ENCODE measurements at regions not wholly inside any gene's neighbourhood (a gene's known extent, or its start where the extent isn't known, plus 50 kb on each side); places are given as distances from the start of the nearest gene placed in this dataset.
A peak's percentile ranks its signal among the peaks of the same experiment; 100 is the strongest.

DNA sequence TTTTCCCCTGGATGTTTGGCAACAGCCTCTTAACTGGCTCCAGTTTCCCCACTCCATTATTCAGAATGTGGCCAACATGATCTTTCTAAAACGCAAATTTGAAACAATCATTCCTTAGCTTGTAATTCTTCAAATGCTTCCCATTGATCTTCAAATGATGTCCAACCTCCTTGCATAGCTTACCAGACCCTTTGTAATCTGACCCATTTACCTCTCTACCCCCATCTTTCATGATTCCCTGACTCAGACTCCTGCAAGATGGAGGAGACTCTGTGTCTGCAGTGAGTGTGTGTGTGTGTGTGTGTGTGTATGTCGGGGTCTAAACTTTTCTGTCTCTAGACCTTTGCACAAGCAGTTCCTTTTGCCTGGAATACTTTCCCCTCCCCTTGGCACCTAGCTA, 515.7 kb upstream of the PROK2 start:
- ATAC-seq (replicated peaks; ENCODE audit: extremely low read depth, poor library complexity, severe bottlenecking) (no peak), DNase-seq (ENCODE audit: low spot score in 2 of 2) (no peak)
- no peaks in the 10 kb centered on the region for H3K4me1 Mint-ChIP-seq
- H3K9me3 Mint-ChIP-seq, result no peaks in the 10 kb centered on the region
- H3K4me3 Mint-ChIP-seq, result no peak overlapping the region
- H3K27ac Mint-ChIP-seq (ENCODE audit: low read depth), result no peak overlapping the region
- peaks cover 27% of the 10 kb centered on the region for H3K27me3 Mint-ChIP-seq
- H3K36me3 Mint-ChIP-seq (ENCODE audit: insufficient read depth), result no peaks in the 10 kb centered on the region

DNA sequence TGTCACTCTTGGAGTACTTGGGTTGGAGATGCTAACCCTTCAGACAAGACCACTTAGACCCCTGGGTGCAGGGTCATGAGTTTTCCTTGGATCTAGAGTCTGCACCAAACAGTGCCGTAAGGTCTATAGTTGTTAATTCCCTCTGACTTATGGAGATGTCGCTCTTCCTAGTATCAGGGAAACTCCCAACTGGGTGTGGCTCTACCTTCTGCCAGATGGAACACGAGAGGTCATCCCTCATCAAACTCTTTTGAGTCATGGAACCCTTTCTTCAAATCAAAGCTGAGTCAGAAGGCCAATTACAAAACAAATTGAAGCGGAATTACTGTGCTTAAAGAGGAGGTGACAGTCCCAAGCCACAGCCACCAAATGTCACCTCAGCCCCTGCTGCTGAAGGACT, 514.9 kb upstream of the PROK2 start:
- H3K4me3 Mint-ChIP-seq, result no peak overlapping the region
- no peaks in the 10 kb centered on the region for H3K36me3 Mint-ChIP-seq (ENCODE audit: insufficient read depth)
- no peak for ATAC-seq (replicated peaks; ENCODE audit: extremely low read depth, poor library complexity, severe bottlenecking)
- no peaks in the 10 kb centered on the region for H3K9me3 Mint-ChIP-seq
- peaks cover 19% of the 10 kb centered on the region for H3K27me3 Mint-ChIP-seq
- H3K4me1 Mint-ChIP-seq, result no peaks in the 10 kb centered on the region
- DNase-seq (ENCODE audit: low spot score in 2 of 2), result no peak
- H3K27ac Mint-ChIP-seq (ENCODE audit: low read depth), result no peak overlapping the region

DNA sequence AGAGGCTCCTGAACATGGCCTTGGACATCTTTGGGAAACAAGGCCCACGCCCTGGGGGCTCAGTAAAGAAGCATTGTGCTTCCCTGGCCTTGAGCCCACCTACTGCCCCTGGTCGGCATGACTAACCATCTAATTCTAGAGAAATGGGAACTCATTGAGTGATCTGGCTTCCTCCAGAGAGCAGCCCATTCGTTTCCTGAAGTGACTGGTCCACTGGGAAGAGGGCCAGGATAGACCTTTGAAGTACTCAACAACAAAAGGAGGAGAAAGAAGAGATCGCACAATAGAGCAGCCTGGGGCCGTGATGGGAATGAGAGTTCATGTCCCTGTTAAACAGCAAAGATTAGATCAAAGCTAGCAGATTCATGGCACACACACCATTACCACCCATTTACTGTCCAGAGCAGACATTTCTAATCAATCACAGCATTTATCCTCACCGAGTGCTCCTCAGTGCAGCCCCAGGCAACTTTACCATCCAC, 514.4 kb upstream of the PROK2 start:
- Mint-ChIP-seq H3K4me1 (no peaks in the 10 kb centered on the region), H3K4me3 (no peak overlapping the region), H3K27me3 (peaks cover 15% of the 10 kb centered on the region), H3K9me3 (no peaks in the 10 kb centered on the region), H3K27ac (ENCODE audit: low read depth) (no peak overlapping the region), H3K36me3 (ENCODE audit: insufficient read depth) (no peaks in the 10 kb centered on the region)
- ATAC-seq (replicated peaks; ENCODE audit: extremely low read depth, poor library complexity, severe bottlenecking) (no peak), DNase-seq (ENCODE audit: low spot score in 2 of 2) (no peak)

DNA sequence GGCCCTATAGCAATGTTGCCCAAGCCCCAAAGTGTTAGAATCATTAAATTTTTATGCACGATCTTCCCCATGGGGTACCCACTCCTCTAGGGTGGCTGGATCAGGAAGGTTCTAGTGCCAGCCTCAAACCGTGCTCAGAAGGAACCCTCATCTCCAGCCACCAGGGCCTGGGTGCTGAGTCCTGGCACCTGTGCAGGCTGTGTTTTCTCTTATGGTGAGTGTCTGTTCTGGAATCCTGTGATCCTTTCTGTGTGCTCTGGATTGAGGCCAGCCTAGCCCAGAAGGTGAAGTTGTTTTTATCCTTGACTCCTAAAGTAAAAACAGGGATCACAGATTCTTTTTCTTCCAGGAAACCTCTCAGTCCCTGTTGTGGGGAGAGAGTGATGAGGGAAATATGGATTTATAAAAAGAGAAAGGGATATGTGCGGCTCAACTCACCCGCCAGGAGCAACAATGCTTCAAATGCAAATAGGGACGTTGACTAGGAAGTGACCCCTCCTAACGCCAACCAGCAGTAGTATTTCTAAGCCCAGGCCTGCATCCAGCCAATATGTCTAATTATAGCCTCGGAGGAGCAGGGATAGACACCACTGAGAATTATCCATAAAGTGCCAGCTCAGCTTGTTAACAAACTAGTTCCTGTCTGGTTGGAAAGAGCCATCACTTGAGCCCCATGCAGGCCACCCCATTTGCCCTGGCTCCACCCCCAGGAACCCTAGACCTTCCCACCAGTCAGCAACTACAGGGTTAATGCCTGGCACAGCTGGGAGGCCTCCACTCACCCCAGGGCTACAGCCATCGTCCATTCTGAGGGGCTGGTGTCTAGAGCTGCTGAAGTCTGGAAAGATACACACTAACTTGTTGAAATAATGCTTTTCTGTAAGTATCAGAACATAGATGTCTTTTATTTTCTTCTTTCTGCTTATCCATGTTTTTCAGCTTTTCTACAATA, 513.5 kb upstream of the PROK2 start:
- no peak for ATAC-seq (replicated peaks; ENCODE audit: extremely low read depth, poor library complexity, severe bottlenecking)
- H3K9me3 Mint-ChIP-seq, result no peaks in the 10 kb centered on the region
- H3K27me3 Mint-ChIP-seq, result peaks cover 10% of the 10 kb centered on the region
- no peak overlapping the region for H3K27ac Mint-ChIP-seq (ENCODE audit: low read depth)
- H3K4me1 Mint-ChIP-seq, result no peaks in the 10 kb centered on the region
- no peaks in the 10 kb centered on the region for H3K36me3 Mint-ChIP-seq (ENCODE audit: insufficient read depth)
- H3K4me3 Mint-ChIP-seq, result no peak overlapping the region
- no peak for DNase-seq (ENCODE audit: low spot score in 2 of 2)

DNA sequence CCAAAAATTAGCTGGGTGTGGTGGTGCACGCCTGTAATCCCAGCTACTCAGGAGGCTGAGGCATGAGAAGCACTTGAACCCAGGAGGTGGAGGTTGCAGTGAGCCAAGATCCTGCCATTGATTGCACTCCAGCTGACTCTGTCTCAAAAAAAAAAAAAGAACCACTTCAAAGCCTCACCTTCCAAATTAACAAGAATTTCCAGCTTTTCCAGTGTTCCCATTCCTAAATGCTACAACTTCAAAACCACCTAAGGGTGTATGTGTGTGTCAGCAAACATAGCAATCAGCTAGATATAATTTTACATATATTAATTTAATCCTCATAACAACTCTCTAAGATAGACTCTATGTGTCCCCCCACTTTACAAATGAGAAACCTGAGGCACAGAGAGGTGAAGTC, 512.5 kb upstream of the PROK2 start:
- Mint-ChIP-seq H3K4me1 (no peaks in the 10 kb centered on the region), H3K9me3 (no peaks in the 10 kb centered on the region)
- no peak for ATAC-seq (replicated peaks; ENCODE audit: extremely low read depth, poor library complexity, severe bottlenecking)

DNA sequence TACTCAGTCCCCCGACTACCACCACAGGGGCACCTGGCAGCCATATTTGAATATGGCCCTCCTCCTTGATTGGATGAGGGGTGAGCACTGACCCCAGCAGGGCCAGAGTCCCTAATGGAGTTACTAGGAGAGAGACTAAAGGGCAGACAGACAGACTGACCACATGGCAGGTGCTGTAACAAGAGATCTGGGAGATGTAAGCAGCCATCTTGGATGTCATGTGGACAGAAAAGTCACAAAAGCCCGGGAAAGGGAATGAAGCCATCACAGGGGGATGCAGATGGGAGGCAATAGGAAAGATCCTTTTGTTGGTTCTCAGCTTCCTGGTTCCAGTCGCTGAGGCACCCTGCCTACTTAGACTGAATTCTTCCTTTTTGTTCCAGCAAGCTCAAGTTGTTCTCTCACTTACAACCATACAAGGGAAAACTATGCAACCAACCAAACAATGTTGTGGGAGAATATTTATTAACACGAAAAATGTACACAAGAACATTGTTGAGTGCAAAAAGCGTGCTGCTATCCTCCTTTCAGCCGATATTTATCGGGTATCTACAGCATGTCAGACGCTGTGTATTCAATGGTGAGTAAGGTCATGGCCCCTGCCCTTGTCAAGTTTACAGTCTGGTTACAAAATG, 511.6 kb upstream of the PROK2 start:
- no peak overlapping the region for H3K27ac Mint-ChIP-seq (ENCODE audit: low read depth)
- H3K9me3 Mint-ChIP-seq, result no peaks in the 10 kb centered on the region
- H3K4me3 Mint-ChIP-seq, result no peak overlapping the region
- H3K27me3 Mint-ChIP-seq, result peaks cover 16% of the 10 kb centered on the region
- DNase-seq (ENCODE audit: low spot score in 2 of 2) (no peak), ATAC-seq (replicated peaks; ENCODE audit: extremely low read depth, poor library complexity, severe bottlenecking) (no peak)
- no peaks in the 10 kb centered on the region for H3K36me3 Mint-ChIP-seq (ENCODE audit: insufficient read depth)
- no peaks in the 10 kb centered on the region for H3K4me1 Mint-ChIP-seq

More for the DNA sequence above, 512.5 kb upstream of the PROK2 start:
- Mint-ChIP-seq H3K36me3 (ENCODE audit: insufficient read depth) (no peaks in the 10 kb centered on the region), H3K27me3 (peaks cover 12% of the 10 kb centered on the region), H3K4me3 (no peak overlapping the region), H3K27ac (ENCODE audit: low read depth) (no peak overlapping the region)
- DNase-seq (ENCODE audit: low spot score in 2 of 2), result no peak

DNA sequence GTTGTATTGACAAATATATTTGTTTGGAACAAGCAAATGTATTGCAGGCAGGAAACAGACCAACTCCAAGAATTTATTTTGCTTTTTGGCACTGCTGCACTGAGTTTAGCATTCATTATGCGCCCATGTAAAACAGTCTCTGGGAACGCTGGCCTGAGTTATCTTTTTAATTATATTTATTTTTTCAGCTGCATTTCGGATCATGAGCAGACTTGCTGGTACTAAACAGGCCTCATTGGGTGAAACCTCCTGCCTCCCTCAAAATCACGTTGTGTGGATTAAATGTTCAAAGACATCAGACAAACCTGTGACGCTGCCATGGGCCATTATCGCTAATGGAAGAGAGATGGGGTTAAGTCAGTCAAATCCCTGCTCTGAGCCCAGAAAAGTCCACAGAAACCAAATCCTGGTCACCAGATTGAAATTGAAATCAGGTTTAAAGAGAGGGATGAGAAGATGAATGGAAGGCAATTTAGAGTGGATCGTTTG, 511.1 kb upstream of the PROK2 start:
- H3K4me3 Mint-ChIP-seq, result no peak overlapping the region

DNA sequence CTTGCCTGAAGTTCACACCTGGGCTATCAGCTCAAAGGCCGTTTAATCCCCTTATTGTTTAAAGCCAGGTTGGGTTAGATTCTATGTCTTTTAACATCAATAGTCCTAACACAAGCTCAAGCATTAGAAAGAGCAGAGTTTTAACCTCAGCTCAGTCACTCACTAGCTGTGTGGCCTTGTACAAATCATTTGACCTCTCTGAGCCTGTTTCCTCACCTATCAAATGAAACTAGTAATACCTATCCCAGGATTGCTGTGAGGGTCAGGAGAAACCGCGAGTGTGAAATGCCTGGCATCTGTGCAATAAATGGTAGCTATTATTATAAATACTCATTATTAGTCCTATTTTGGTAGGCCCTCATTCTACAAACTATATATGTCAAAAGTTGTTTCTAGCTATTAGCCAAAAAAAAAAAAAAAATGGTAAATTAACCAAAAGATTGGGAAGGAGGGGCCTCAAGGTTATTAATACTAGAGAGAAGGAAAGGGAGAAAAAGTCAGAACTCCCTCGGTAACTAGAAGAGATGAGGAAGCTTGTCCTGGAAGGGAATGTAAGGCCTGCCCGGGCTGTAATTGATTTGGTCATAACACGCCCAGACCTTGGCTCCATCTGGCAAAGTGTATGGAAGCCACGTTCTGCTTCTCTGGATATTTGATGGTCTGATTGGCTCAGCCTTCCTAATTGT, 510.5 kb upstream of the PROK2 start:
- no peak for ATAC-seq (replicated peaks; ENCODE audit: extremely low read depth, poor library complexity, severe bottlenecking)
- no peaks in the 10 kb centered on the region for H3K4me1 Mint-ChIP-seq
- no peaks in the 10 kb centered on the region for H3K9me3 Mint-ChIP-seq
- no peak overlapping the region for H3K27ac Mint-ChIP-seq (ENCODE audit: low read depth)
- no peaks in the 10 kb centered on the region for H3K36me3 Mint-ChIP-seq (ENCODE audit: insufficient read depth)
- no peak overlapping the region for H3K4me3 Mint-ChIP-seq
- DNase-seq (ENCODE audit: low spot score in 2 of 2), result no peak
- H3K27me3 Mint-ChIP-seq, result peaks cover 11% of the 10 kb centered on the region

More for the DNA sequence above, 511.1 kb upstream of the PROK2 start:
- Mint-ChIP-seq H3K27me3 (peaks cover 11% of the 10 kb centered on the region), H3K4me1 (no peaks in the 10 kb centered on the region), H3K27ac (ENCODE audit: low read depth) (no peak overlapping the region), H3K9me3 (no peaks in the 10 kb centered on the region), H3K36me3 (ENCODE audit: insufficient read depth) (no peaks in the 10 kb centered on the region)
- DNase-seq (ENCODE audit: low spot score in 2 of 2) (no peak), ATAC-seq (replicated peaks; ENCODE audit: extremely low read depth, poor library complexity, severe bottlenecking) (no peak)

DNA sequence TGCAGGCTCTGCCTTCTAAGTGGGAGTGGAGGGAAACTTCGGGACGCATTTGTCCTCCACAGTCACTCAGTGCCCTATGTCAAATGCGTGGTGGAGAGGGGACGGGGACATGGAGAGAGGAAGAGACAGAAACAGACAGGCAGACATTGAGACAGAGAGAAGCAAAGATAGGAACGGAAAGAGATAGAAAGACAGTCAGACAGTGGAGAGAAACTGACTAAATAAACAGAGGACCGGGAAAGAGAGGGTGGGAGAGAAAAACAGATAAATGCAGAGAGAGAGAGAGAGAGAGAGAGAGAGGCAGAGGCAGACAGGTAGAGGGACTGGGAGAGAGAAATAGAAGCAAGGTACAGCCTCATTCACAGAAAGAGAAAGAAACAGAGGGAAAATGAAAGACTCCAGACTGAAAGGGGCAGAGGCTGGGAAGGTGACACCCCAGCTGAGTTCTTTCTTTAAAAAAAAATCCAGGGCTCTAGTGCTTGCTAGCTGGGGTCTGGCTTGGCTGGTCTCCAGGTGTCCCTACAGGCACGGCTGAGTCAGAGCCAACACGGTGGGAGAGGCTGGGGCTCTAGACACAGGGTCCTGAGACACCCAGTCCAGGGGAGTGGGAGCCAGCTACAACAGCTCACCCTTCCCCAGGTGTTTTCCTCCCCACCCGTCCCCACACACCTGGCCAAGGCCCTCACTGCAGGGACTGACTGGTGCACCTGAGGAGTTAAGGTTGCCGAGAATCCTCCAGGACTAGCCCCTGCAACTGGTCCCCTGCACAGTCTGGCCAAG, 506.1 kb upstream of the PROK2 start:
- H3K4me1 Mint-ChIP-seq, result no peaks in the 10 kb centered on the region
- no peaks in the 10 kb centered on the region for H3K36me3 Mint-ChIP-seq (ENCODE audit: insufficient read depth)
- no peak overlapping the region for H3K27ac Mint-ChIP-seq (ENCODE audit: low read depth)
- DNase-seq (ENCODE audit: low spot score in 2 of 2) (no peak), ATAC-seq (replicated peaks; ENCODE audit: extremely low read depth, poor library complexity, severe bottlenecking) (no peak)
- H3K9me3 Mint-ChIP-seq, result no peaks in the 10 kb centered on the region
- H3K27me3 Mint-ChIP-seq, result peaks cover 47% of the 10 kb centered on the region
- H3K4me3 Mint-ChIP-seq, result no peak overlapping the region

DNA sequence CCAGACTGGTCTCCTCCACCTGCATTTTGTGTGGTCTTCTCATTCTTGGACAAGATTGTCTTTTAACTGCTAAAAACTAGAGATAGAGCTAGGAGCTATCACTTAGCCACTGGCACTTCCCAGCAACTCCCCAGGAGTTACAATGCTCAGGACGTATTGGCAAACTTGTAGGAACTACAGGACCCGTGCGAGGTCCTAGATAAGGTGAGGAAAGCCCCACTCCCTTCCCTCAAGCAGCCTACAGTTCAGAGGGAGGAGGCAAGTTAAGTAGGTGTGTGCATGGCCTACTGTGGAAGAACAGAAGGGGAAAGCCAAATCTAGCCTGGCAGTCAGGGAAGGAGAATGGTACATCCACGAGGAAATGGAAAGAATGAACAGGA, 504.7 kb upstream of the PROK2 start:
- no peaks in the 10 kb centered on the region for H3K9me3 Mint-ChIP-seq
- peaks cover 47% of the 10 kb centered on the region for H3K27me3 Mint-ChIP-seq
- no peak for ATAC-seq (replicated peaks; ENCODE audit: extremely low read depth, poor library complexity, severe bottlenecking)
- H3K4me3 Mint-ChIP-seq, result no peak overlapping the region
- H3K36me3 Mint-ChIP-seq (ENCODE audit: insufficient read depth), result no peaks in the 10 kb centered on the region
- DNase-seq (ENCODE audit: low spot score in 2 of 2), result no peak
- H3K4me1 Mint-ChIP-seq, result no peaks in the 10 kb centered on the region
- H3K27ac Mint-ChIP-seq (ENCODE audit: low read depth), result no peak overlapping the region

DNA sequence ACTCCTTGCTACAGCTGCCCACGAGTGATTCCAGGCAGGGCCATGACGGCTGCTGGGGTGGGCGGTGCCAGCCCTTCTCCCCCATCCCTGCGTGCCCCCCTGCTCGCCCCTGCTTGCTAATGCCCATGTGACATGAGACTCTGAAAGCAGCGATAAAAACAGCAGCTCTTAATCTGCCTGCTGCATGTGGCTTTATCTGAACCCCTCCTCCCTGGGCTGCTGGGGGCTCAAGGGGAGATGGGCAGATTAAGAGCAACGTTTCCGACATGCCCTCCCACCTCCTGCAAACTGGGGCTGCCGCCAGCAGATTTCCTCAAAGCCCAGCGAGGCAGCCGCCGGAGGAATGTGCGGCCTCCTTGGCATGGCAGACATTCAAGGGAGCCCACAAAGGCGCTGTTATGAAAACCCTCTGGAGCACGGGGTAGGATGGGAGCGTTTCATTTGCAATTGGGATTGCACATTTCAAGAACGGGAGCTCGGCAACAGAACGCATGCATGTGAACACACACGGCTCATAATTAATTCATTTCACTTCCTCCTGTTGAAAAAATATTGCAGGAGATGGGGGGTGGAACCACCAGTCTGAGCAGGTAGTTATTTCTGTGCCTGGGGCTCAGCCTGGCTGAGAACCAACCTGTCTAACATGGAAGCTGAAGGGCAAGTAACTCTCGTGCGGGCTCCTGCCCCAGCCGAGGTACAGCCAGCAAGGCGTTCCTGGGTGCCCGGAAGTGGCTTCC, 504.2 kb upstream of the PROK2 start:
- no peak for DNase-seq (ENCODE audit: low spot score in 2 of 2)
- Mint-ChIP-seq H3K4me1 (no peaks in the 10 kb centered on the region), H3K9me3 (no peaks in the 10 kb centered on the region), H3K27me3 (peaks cover 47% of the 10 kb centered on the region), H3K27ac (ENCODE audit: low read depth) (no peak overlapping the region), H3K4me3 (peak overlapping the region; percentile 48), H3K36me3 (ENCODE audit: insufficient read depth) (no peaks in the 10 kb centered on the region)
- no peak for ATAC-seq (replicated peaks; ENCODE audit: extremely low read depth, poor library complexity, severe bottlenecking)

Measured in central memory CD8-positive, alpha-beta T cell (primary cell).